Mucosa of descending colon (tissue), 3 donors: ENCODE measurements at regions not wholly inside any gene's neighbourhood (a gene's known extent, or its start where the extent isn't known, plus 50 kb on each side); places are given as distances from the start of the nearest gene placed in this dataset.

Experiments used
- ATAC-seq: fragments of 200-7000 bp; cut with Tn5 transposase; one replicate; pipeline ENCODE4 v1.9.1; 2020; ENCODE audit warnings: mild to moderate bottlenecking, moderate library complexity
- DNase-seq, 3 donors: peaks; one replicate each; pipeline ENCODE4 v3.0.0-alpha.2; 2020
- H3K36me3 ChIP-seq: fragments of 200-600 bp; one replicate; pipeline ENCODE4 v1.8.0; 2021; ENCODE audit warnings: low read depth, mild to moderate bottlenecking
- H3K4me1 ChIP-seq: fragments of 200-600 bp; one replicate; pipeline ENCODE4 v1.8.0; 2021; ENCODE audit warnings: low read depth, mild to moderate bottlenecking
- H3K4me3 ChIP-seq: fragments of 200-600 bp; one replicate; pipeline ENCODE4 v1.8.0; 2021; ENCODE audit warnings: mild to moderate bottlenecking
- H3K9me3 ChIP-seq: fragments of 200-600 bp; one replicate; pipeline ENCODE4 v1.8.0; 2021; ENCODE audit warnings: mild to moderate bottlenecking
- CTCF ChIP-seq: fragments of 200-600 bp; IDR thresholded peaks from one replicate; pipeline ENCODE4 v1.8.0; 2022; ENCODE audit warnings: antibody characterized with exemption, mild to moderate bottlenecking
- intact Hi-C, 2 donors: fragments of 100-400 bp; cut with DNase I in 1 of 2; cut with micrococcal nuclease in 1 of 2; formaldehyde crosslinking; loops; one replicate each; pipeline versions ENCODE4 v1.11.0 to v1.11.1; 2022; cut with DNase I, micrococcal nuclease
- donor health status: DM: no; HTN: no; CAD: no; lungs with moderate emphysema.
- donor health status: DM: no; HTN: no; CAD: no.
- donor health status: DM: no; HTN: yes; CAD: no.

DNA sequence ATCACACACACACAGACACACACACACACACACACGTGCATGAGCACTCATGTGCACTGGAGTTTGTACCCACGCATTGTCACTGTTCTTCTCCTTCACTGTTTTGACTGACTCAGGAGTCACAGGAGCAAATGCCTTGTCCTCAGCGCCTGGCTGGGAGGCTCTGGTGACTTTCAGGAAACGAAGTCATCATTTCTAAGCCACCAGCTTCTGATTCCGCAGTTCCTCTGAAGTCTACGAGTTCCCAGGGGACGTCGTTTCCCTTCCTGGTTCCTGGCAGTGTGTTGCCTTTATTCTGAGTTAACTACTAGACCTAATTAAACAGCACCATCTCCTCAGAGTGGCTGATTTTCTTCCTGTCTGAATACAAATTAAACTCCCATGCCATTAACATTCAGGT is 82.2 kb upstream of the PMEPA1 start:
- ATAC-seq (no peak), DNase-seq (no peak)
- intact Hi-C loops: no loop called here
- Histone ChIP-seq H3K4me1 (no peaks in the 10 kb centered on the region), H3K4me3 (no peak overlapping the region), H3K36me3 (no peaks in the 10 kb centered on the region), H3K9me3 (no peaks in the 10 kb centered on the region)
- no peak for TF ChIP-seq CTCF

DNA sequence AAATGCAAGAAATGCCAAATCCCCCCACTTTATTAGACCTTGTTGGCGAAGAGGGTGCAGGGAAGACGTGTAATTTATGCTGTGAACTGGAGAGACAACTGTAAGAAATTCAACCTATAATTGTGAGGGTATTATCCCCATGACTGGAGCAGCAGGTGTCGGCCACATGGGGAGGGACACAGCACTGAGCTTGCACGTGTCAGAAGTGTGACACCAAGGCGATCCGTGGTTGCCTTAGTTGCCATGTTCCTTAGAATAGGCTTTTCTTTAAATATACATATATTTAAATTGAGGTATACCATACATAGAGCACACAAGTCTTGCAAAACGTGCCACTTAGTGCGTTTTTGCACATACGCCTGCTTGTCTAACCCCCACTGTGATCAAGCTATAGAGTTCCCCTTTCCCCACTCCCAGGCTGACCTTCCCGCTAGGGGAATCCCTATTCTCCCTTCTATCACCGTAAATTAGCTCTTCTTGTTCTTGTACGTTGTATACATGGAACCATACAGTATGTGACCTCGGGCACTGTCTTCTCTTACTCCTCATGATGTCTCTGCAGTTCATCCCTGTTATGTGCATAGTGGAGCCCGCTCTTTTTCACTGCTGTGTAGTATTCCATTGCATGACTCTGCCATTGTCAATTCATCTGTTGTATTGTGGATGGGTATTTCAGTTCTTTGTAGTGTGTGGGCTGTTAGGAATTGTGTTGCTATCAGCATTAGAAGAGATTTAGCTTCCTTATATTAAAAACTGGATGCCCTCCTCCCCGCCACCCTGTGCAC is 81.6 kb upstream of the PMEPA1 start:
- intact Hi-C loops: no loop called here
- DNase-seq: no peak
- Histone ChIP-seq H3K36me3 (no peaks in the 10 kb centered on the region), H3K4me3 (no peak overlapping the region), H3K9me3 (no peaks in the 10 kb centered on the region), H3K4me1 (no peaks in the 10 kb centered on the region)
- ATAC-seq: no peak
- TF ChIP-seq CTCF: no peak

GRCh38 chr20:57790176-57790575 is 80.4 kb upstream of the PMEPA1 start:
- Histone ChIP-seq H3K4me3 (no peak overlapping the region), H3K36me3 (no peaks in the 10 kb centered on the region), H3K4me1 (no peaks in the 10 kb centered on the region), H3K9me3 (no peaks in the 10 kb centered on the region)
- intact Hi-C loops: no loop called here
- ATAC-seq (no peak), DNase-seq (no peak)
- no peak for TF ChIP-seq CTCF

DNA sequence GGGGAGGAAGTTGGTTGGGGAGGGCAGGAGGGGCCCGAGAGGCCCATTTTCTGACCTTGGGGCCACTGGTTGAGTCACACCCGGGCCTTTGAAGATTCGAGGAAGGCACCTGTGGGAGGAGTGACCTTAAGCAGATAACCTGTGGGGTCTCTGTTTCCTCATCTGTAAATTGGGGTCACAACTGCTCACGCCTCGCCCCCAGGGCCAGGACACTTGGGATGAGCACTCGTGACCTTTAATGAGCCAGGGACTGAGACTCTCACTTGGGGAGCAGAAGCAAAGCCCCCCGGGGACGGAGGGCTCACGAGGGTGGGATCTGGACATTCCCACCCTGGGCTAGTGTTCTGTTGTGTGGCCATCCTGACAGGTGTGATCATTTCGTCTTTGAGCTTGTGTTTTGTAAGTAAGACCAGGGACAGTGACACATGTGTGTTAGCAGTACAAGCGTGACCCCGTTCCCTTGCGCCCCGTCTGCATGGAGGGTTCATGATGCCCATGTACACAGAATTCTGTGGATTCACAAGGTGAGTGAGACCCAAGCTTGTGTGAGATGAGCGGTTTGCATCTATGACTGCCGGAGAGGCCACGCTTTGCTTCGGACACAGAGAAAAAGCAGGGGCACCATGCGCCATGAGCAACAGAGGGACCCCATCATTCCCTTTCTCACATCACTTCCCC is 79.3 kb upstream of the PMEPA1 start:
- no peak overlapping the region for H3K4me3 ChIP-seq
- no peak for TF ChIP-seq CTCF
- intact Hi-C loops: no loop called here
- H3K9me3 ChIP-seq: no peaks in the 10 kb centered on the region
- no peaks in the 10 kb centered on the region for H3K36me3 ChIP-seq
- H3K4me1 ChIP-seq: no peaks in the 10 kb centered on the region
- ATAC-seq: no peak
- no peak for DNase-seq

GRCh38 chr20:57787990-57788781 is 78.4 kb upstream of the PMEPA1 start:
- no peak for TF ChIP-seq CTCF
- ATAC-seq: no peak
- Histone ChIP-seq H3K4me3 (no peak overlapping the region), H3K36me3 (no peaks in the 10 kb centered on the region), H3K4me1 (no peaks in the 10 kb centered on the region), H3K9me3 (no peaks in the 10 kb centered on the region)
- no peak for DNase-seq
- intact Hi-C loops: no loop called here
